Loucy (cell line): ENCODE measurements at regions not wholly inside any gene's neighbourhood (a gene's known extent, or its start where the extent isn't known, plus 50 kb on each side); places are given as distances from the start of the nearest gene placed in this dataset.

ENCODE experiments used
- H2AFZ ChIP-seq: fragments of 200-600 bp; sonication (generic); 2 replicates; pipeline ENCODE4 v1.6.0; 2016; ENCODE audit warnings: antibody characterized with exemption, mild to moderate bottlenecking, low read length, moderate library complexity
- H3F3A ChIP-seq: fragments of 200-600 bp; 2 replicates; pipeline ENCODE4 v1.6.0; 2016; ENCODE audit warnings: antibody characterized with exemption, low read depth, mild to moderate bottlenecking
- H3K27me3 ChIP-seq: fragments of 200-600 bp; sonication (generic); 2 replicates; pipeline ENCODE4 v1.6.1; 2014; ENCODE audit warnings: low read length, mild to moderate bottlenecking; ENCODE audit not compliant: insufficient read depth, poor library complexity, severe bottlenecking
- H3K36me3 ChIP-seq: fragments of 200-600 bp; sonication (generic); 2 replicates; pipeline ENCODE4 v1.6.1; 2016; ENCODE audit warnings: low read length; ENCODE audit not compliant: insufficient read depth
- H3K4me1 ChIP-seq: fragments of 200-600 bp; sonication (generic); 2 replicates; pipeline ENCODE4 v1.5.1; 2014; ENCODE audit warnings: low read length, mild to moderate bottlenecking; ENCODE audit not compliant: insufficient read depth, poor library complexity, severe bottlenecking
- H3K4me2 ChIP-seq: fragments of 200-600 bp; sonication (generic); 2 replicates; pipeline ENCODE4 v1.6.0; 2014; ENCODE audit warnings: antibody characterized with exemption, low read length, low read depth, mild to moderate bottlenecking; ENCODE audit not compliant: poor library complexity, severe bottlenecking
- H3K4me3 ChIP-seq: fragments of 200-600 bp; sonication (generic); 2 replicates; pipeline ENCODE4 v1.5.1; 2014; ENCODE audit warnings: low read length, mild to moderate bottlenecking, mixed read lengths; ENCODE audit not compliant: poor library complexity, severe bottlenecking
- H3K79me2 ChIP-seq: fragments of 200-600 bp; sonication (generic); 2 replicates; pipeline ENCODE4 v1.6.1; 2014; ENCODE audit warnings: low read length; ENCODE audit not compliant: insufficient read depth
- H3K9ac ChIP-seq: fragments of 200-600 bp; sonication (generic); 2 replicates; pipeline ENCODE4 v1.6.0; 2014; ENCODE audit warnings: mild to moderate bottlenecking, low read depth, low read length, moderate library complexity; ENCODE audit not compliant: poor library complexity, severe bottlenecking
- H3K9me2 ChIP-seq: fragments of 200-600 bp; sonication (generic); replicated peaks from 2 replicates; pipeline ENCODE4 v1.6.1; 2016; ENCODE audit warnings: low read depth, low read length, mixed read lengths
- H3K9me3 ChIP-seq: fragments of 200-600 bp; sonication (generic); 2 replicates; pipeline ENCODE4 v1.6.1; 2014; ENCODE audit warnings: mild to moderate bottlenecking, antibody characterized with exemption, low read length, low read depth; ENCODE audit not compliant: insufficient read depth
- H4K20me1 ChIP-seq: fragments of 200-600 bp; sonication (generic); 2 replicates; pipeline ENCODE4 v1.6.0; 2014; ENCODE audit warnings: antibody characterized with exemption, low read length, mild to moderate bottlenecking; ENCODE audit not compliant: insufficient read depth, poor library complexity, severe bottlenecking
- EZH2phosphoT487 ChIP-seq: fragments of 200-600 bp; IDR thresholded peaks from 2 replicates; pipeline ENCODE4 v1.6.1; 2018; ENCODE audit warnings: antibody characterized with exemption, mild to moderate bottlenecking, moderate library complexity, borderline replicate concordance
- TF ChIP-seq, protein P1 (sequence below): fragments of 200-600 bp; sonication (generic); conservative IDR thresholded peaks from 2 replicates; pipeline ENCODE4 v1.5.1; 2014; ENCODE audit warnings: mild to moderate bottlenecking, antibody characterized with exemption, low read length

DNA sequence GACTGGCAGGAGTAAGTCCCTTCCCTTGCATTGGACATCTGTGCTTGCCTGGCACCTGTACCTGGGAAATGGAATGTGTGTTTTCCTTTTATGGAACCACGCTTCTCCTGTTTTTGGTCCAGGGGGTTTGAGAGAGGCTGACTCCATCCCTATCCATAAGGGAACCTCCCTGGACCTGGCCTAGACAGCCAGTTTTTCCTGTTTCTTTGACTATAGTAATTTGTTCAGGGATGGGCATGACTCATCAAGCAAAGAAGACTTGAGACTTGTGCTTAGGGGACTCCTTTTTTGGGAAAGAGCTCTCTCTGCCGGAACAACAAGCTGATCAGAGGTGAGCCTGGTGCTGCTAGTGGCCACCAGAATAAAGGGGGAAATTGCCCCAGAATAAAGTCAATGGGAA lies 393.8 kb downstream of the CDH26 start:
- H3K9me2 ChIP-seq = no peaks in the 10 kb centered on the region
- no peak overlapping the region for H3K4me3 ChIP-seq
- no peaks in the 10 kb centered on the region for H3K36me3 ChIP-seq
- no peaks in the 10 kb centered on the region for H3K4me1 ChIP-seq
- no peaks in the 10 kb centered on the region for H3F3A ChIP-seq
- H3K4me2 ChIP-seq = no peak overlapping the region
- H3K79me2 ChIP-seq = no peaks in the 10 kb centered on the region
- H4K20me1 ChIP-seq = no peaks in the 10 kb centered on the region
- no peak overlapping the region for H3K9ac ChIP-seq
- H2AFZ ChIP-seq = no peak overlapping the region
- H3K27me3 ChIP-seq = no peaks in the 10 kb centered on the region
- no peaks in the 10 kb centered on the region for H3K9me3 ChIP-seq
- TF ChIP-seq, protein P1, sequence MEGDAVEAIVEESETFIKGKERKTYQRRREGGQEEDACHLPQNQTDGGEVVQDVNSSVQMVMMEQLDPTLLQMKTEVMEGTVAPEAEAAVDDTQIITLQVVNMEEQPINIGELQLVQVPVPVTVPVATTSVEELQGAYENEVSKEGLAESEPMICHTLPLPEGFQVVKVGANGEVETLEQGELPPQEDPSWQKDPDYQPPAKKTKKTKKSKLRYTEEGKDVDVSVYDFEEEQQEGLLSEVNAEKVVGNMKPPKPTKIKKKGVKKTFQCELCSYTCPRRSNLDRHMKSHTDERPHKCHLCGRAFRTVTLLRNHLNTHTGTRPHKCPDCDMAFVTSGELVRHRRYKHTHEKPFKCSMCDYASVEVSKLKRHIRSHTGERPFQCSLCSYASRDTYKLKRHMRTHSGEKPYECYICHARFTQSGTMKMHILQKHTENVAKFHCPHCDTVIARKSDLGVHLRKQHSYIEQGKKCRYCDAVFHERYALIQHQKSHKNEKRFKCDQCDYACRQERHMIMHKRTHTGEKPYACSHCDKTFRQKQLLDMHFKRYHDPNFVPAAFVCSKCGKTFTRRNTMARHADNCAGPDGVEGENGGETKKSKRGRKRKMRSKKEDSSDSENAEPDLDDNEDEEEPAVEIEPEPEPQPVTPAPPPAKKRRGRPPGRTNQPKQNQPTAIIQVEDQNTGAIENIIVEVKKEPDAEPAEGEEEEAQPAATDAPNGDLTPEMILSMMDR = no peak
- TF ChIP-seq EZH2phosphoT487 = no peak

DNA sequence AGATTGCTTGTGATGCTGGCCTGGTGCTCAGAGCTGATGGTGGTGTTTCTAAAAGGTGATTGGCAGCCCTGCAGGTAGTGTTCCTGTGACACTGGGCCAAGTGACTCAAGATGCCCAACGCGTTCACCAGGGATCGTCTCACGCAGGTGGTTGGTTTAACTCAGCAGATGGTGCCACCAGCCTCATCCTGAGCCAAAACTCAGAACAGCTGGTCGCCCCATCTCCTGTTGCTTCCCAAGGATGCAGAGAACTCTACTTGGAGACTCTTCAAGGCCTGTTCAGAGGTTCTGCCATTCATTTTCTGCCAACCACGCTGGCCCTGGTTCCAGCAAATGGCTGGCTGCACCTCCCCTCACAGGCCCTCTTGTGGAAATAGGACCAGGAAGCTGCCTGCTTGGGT lies 394.4 kb downstream of the CDH26 start:
- no peak for TF ChIP-seq EZH2phosphoT487
- TF ChIP-seq, protein P1 = no peak
- Histone ChIP-seq H3K4me2 (no peak overlapping the region), H3K36me3 (no peaks in the 10 kb centered on the region), H3K27me3 (no peaks in the 10 kb centered on the region), H3F3A (no peaks in the 10 kb centered on the region), H3K9ac (no peak overlapping the region), H2AFZ (no peak overlapping the region), H3K9me3 (no peaks in the 10 kb centered on the region), H4K20me1 (no peaks in the 10 kb centered on the region), H3K4me1 (no peaks in the 10 kb centered on the region), H3K79me2 (no peaks in the 10 kb centered on the region), H3K4me3 (no peak overlapping the region), H3K9me2 (no peaks in the 10 kb centered on the region)

DNA sequence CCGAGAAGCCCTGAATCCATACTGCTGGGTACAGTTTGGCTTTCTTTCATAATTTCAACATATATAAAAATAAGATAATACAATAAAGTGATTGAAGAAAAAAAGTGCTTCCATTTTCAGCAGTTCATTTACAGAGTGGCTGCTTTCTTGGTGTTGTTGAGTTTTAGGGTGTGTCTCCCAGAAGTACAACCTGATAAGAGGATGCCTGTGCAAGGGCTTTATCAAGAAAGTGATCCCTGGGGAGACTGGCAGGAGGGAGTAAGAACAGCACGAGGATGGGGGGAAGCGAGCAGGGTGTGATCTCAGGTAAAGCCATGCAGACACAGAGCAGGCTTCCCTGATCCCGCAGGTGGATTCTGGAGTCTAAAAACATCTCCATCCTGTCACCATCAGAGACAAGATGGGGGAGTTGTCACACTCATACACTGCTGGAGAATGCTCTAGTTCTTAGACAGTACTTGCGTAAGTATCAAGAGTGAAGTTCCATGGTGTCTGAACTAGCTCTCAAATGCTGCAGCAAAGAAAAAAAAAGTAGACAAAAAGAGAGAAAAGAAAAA lies 395.9 kb downstream of the CDH26 start:
- Histone ChIP-seq H3K36me3 (no peaks in the 10 kb centered on the region), H3K4me2 (no peak overlapping the region), H2AFZ (no peak overlapping the region), H3K27me3 (no peaks in the 10 kb centered on the region), H3K9ac (no peak overlapping the region), H4K20me1 (no peaks in the 10 kb centered on the region), H3F3A (no peaks in the 10 kb centered on the region), H3K79me2 (no peaks in the 10 kb centered on the region), H3K4me1 (no peaks in the 10 kb centered on the region), H3K4me3 (no peak overlapping the region), H3K9me2 (no peaks in the 10 kb centered on the region), H3K9me3 (no peaks in the 10 kb centered on the region)
- TF ChIP-seq EZH2phosphoT487 = no peak
- TF ChIP-seq, protein P1 = no peak
